H1 (cell line): ENCODE measurements at regions not wholly inside any gene's neighbourhood (a gene's known extent, or its start where the extent isn't known, plus 50 kb on each side); places are given as distances from the start of the nearest gene placed in this dataset.

Experiments used
- CTCF ChIA-PET: fragments of 300-600 bp; sonication (Branson Sonifier 250); formaldehyde crosslinking; loops from one replicate; lab custom pipeline; 2021; ENCODE audit not compliant: partially characterized antibody; lab: Charles Lee
- POLR2A ChIA-PET: fragments of 300-600 bp; sonication (Branson Sonifier 250); formaldehyde crosslinking; loops from one replicate; lab custom pipeline; 2021; ENCODE audit warnings: inconsistent platforms; ENCODE audit not compliant: partially characterized antibody; lab: Charles Lee
- DNase-seq, 2 experiments: peaks; one replicate each; pipeline versions ENCODE4 v3.0.0 to v3.0.0-alpha.2; 2010 to 2022; ENCODE audit warnings: low spot score in 2 of 2, low read depth in 1 of 2, mixed read lengths in 1 of 2
- FAIRE-seq: peaks from 2 replicates; lab custom pipeline; 2011; peaks lifted over from hg19 to GRCh38; lab: Jason Lieb, UNC
- H2AFZ ChIP-seq: 2 replicates; pipeline ENCODE4 v1.8.1; 2012; ENCODE audit warnings: low read length, inconsistent platforms
- H2AK5ac ChIP-seq: 2 replicates; pipeline ENCODE4 v1.6.1; 2013; ENCODE audit warnings: low read depth, low read length
- H2BK120ac ChIP-seq: replicated peaks from 2 replicates; pipeline ENCODE3; 2013; ENCODE audit warnings: low read depth, low read length, inconsistent platforms
- H2BK12ac ChIP-seq: 2 replicates; pipeline ENCODE4 v1.6.1; 2013; ENCODE audit warnings: low read depth, low read length
- H2BK15ac ChIP-seq: 2 replicates; pipeline ENCODE4 v1.6.1; 2013; ENCODE audit warnings: low read length
- H2BK20ac ChIP-seq: 2 replicates; pipeline ENCODE4 v1.6.1; 2013; ENCODE audit warnings: low read length
- H2BK5ac ChIP-seq: 2 replicates; pipeline ENCODE4 v1.6.1; 2013; ENCODE audit warnings: low read depth, low read length
- H3K14ac ChIP-seq: 2 replicates; pipeline ENCODE4 v1.6.1; 2013; ENCODE audit warnings: inconsistent platforms; ENCODE audit not compliant: insufficient read length
- H3K18ac ChIP-seq: 2 replicates; pipeline ENCODE4 v1.6.1; 2013; ENCODE audit warnings: low read length; ENCODE audit errors: extremely low read depth
- H3K23ac ChIP-seq: 2 replicates; pipeline ENCODE4 v1.6.1; 2013; ENCODE audit warnings: inconsistent platforms; ENCODE audit not compliant: insufficient read length
- H3K23me2 ChIP-seq: 2 replicates; pipeline ENCODE4 v1.6.1; 2013; ENCODE audit warnings: low read depth, low read length
- H3K27ac ChIP-seq: 2 replicates; pipeline ENCODE4 v1.6.1; 2011; ENCODE audit warnings: low read depth, low read length, inconsistent platforms
- H3K27me3 ChIP-seq, 4 experiments: replicated peaks in 1 of 4; 1 replicate in 1 of 4; 2 replicates in 3 of 4; pipeline versions ENCODE4 v1.6.1 to v1.8.1; 2011 to 2013; ENCODE audit warnings: low read length in 3 of 4, mild to moderate bottlenecking in 3 of 4, inconsistent platforms in 2 of 4, mixed read lengths in 2 of 4, moderate library complexity in 1 of 4; ENCODE audit not compliant: control insufficient read depth in 3 of 4, insufficient read depth in 3 of 4; ENCODE audit errors: extremely low read depth in 1 of 4
- H3K36me3 ChIP-seq, 4 experiments: 2 replicates each; pipeline versions ENCODE4 v1.6.1 to v1.8.1; 2011 to 2013; ENCODE audit warnings: mild to moderate bottlenecking in 4 of 4, low read length in 3 of 4, moderate library complexity in 2 of 4, control low read depth in 1 of 4, inconsistent platforms in 1 of 4; ENCODE audit not compliant: insufficient read depth in 4 of 4, control insufficient read depth in 2 of 4
- H3K4ac ChIP-seq: replicated peaks from 2 replicates; pipeline ENCODE3; 2013; ENCODE audit warnings: low read length, low read depth, mixed read lengths, inconsistent platforms; ENCODE audit not compliant: insufficient read length
- H3K4me1 ChIP-seq, 4 experiments: replicated peaks in 1 of 4; 1 replicate in 1 of 4; 2 replicates in 3 of 4; pipeline versions ENCODE4 v1.6.1 to v1.8.1; 2011 to 2013; ENCODE audit warnings: low read length in 3 of 4, inconsistent platforms in 2 of 4, mixed read lengths in 1 of 4; ENCODE audit not compliant: insufficient read depth in 4 of 4, control insufficient read depth in 3 of 4
- H3K4me2 ChIP-seq, 2 experiments: 2 replicates each; pipeline versions ENCODE4 v1.6.1 to v1.8.1; 2011 to 2013; ENCODE audit warnings: low read depth in 2 of 2, low read length in 2 of 2, control low read depth in 1 of 2, inconsistent platforms in 1 of 2, mild to moderate bottlenecking in 1 of 2; ENCODE audit not compliant: insufficient read depth in 1 of 2
- H3K4me3 ChIP-seq, 4 experiments: fragments of 200-600, 300-600 bp in 1 of 4; sonication (generic), shearing (Covaris generic), sonication (Bioruptor Twin) in 1 of 4; 2 replicates each; pipeline versions ENCODE4 v1.5.1 to v1.8.1; 2011 to 2016; ENCODE audit warnings: low read length in 4 of 4, low read depth in 3 of 4, control low read depth in 2 of 4, inconsistent platforms in 2 of 4, mild to moderate bottlenecking in 2 of 4, mixed read lengths in 1 of 4, moderate library complexity in 1 of 4; ENCODE audit not compliant: insufficient read depth in 2 of 4; ENCODE audit errors: extremely low read depth in 1 of 4
- H3K56ac ChIP-seq: replicated peaks from 2 replicates; pipeline ENCODE3; 2013; ENCODE audit warnings: low read depth, mild to moderate bottlenecking, mixed read lengths, low read length, inconsistent platforms; ENCODE audit not compliant: insufficient read length
- H3K79me1 ChIP-seq: 2 replicates; pipeline ENCODE4 v1.6.1; 2013; ENCODE audit warnings: low read depth, low read length, control low read depth
- H3K79me2 ChIP-seq, 2 experiments: 2 replicates each; pipeline versions ENCODE4 v1.6.1 to v1.8.1; 2012 to 2013; ENCODE audit warnings: low read length in 2 of 2, mild to moderate bottlenecking in 2 of 2, inconsistent platforms in 1 of 2; ENCODE audit not compliant: insufficient read depth in 2 of 2, control insufficient read depth in 1 of 2
- H3K9ac ChIP-seq, 4 experiments: replicated peaks in 1 of 4; 1 replicate in 1 of 4; 2 replicates in 3 of 4; pipeline versions ENCODE4 v1.6.1 to v1.8.1; 2011 to 2013; ENCODE audit warnings: low read depth in 3 of 4, low read length in 3 of 4, control low read depth in 2 of 4, mild to moderate bottlenecking in 2 of 4, moderate library complexity in 2 of 4, inconsistent platforms in 1 of 4; ENCODE audit errors: extremely low read depth in 1 of 4
- H3K9me3 ChIP-seq, 2 experiments: 2 replicates each; pipeline versions ENCODE4 v1.6.1 to v1.8.1; 2012 to 2013; ENCODE audit warnings: mild to moderate bottlenecking in 2 of 2, moderate library complexity in 2 of 2, control low read depth in 1 of 2, inconsistent platforms in 1 of 2, low read depth in 1 of 2, low read length in 1 of 2, mixed read lengths in 1 of 2; ENCODE audit not compliant: insufficient read depth in 2 of 2
- H4K20me1 ChIP-seq, 2 experiments: replicated peaks in 1 of 2; 2 replicates each; pipeline versions ENCODE3 to v1.8.1; 2011 to 2013; ENCODE audit warnings: inconsistent platforms in 2 of 2, low read length in 2 of 2, mild to moderate bottlenecking in 1 of 2; ENCODE audit not compliant: insufficient read depth in 2 of 2, control insufficient read depth in 1 of 2
- H4K5ac ChIP-seq: 2 replicates; pipeline ENCODE4 v1.6.1; 2013; ENCODE audit warnings: low read length, low read depth, mixed read lengths, inconsistent platforms; ENCODE audit not compliant: insufficient read length
- H4K8ac ChIP-seq: 2 replicates; pipeline ENCODE4 v1.8.0; 2013; ENCODE audit warnings: mild to moderate bottlenecking, moderate library complexity, low read length, inconsistent platforms; ENCODE audit not compliant: insufficient read depth; ENCODE audit errors: extremely low read depth
- H4K91ac ChIP-seq: replicated peaks from 2 replicates; pipeline ENCODE3; 2013; ENCODE audit warnings: low read length, mixed read lengths, inconsistent platforms; ENCODE audit not compliant: insufficient read length
- KDM4A ChIP-seq: IDR thresholded peaks from one replicate; pipeline ENCODE4 v1.7.1; 2012; ENCODE audit warnings: low read depth, mild to moderate bottlenecking, moderate library complexity, low read length, inconsistent platforms; ENCODE audit not compliant: severe bottlenecking
- NRF1 ChIP-seq: IDR thresholded peaks from 2 replicates; pipeline ENCODE4 v1.6.1; 2011; ENCODE audit warnings: mild to moderate bottlenecking, low read depth, low read length, improper control_type of control experiment
- SRF ChIP-seq: IDR thresholded peaks from 2 replicates; pipeline ENCODE4 v1.6.1; 2011; ENCODE audit warnings: mild to moderate bottlenecking, low read depth, low read length, moderate library complexity
- WGBS, 2 experiments: shearing (Covaris generic) in 1 of 2; methylation state at CpG; one replicate each; pipeline versions ENCODE4 v1.1.6 to v1.1.7; 2013 to 2015; ENCODE audit warnings: low lambda C conversion rate in 2 of 2, mixed read lengths in 2 of 2, inconsistent platforms in 1 of 2, low coverage in 1 of 2, missing lambda C conversion rate in 1 of 2; ENCODE audit not compliant: insufficient replicate concordance in 2 of 2, insufficient coverage in 1 of 2, insufficient read length in 1 of 2; ENCODE audit errors: extremely low coverage in 1 of 2, missing lambda C conversion rate in 1 of 2; 5-methylcytosine and 5-hydroxymethylcytosine counted together

GRCh38 chr5:166317425-166317824 lies 1974.0 kb upstream of the WWC1 start:
- H2AK5ac ChIP-seq, result no peak overlapping the region
- no peak overlapping the region for H2BK12ac ChIP-seq
- H3K27me3 ChIP-seq, result peaks cover 0 to 1% (median 0%) of the 10 kb centered on the region in 4 experiments; a peak in 1 of 7 replicates
- no peak overlapping the region for H2BK5ac ChIP-seq
- no peak overlapping the region for H3K4ac ChIP-seq
- no peak overlapping the region for H3K4me2 ChIP-seq
- H3K14ac ChIP-seq, result no peak overlapping the region
- no peaks in the 10 kb centered on the region for H3K79me1 ChIP-seq
- no peaks in the 10 kb centered on the region for H4K20me1 ChIP-seq
- TF ChIP-seq NRF1, result no peak
- TF ChIP-seq SRF, result no peak
- no peak for TF ChIP-seq KDM4A
- H3K4me1 ChIP-seq, result peaks cover 0 to 18% (median 5%) of the 10 kb centered on the region in 4 experiments; a peak in 5 of 7 replicates
- no peak for FAIRE-seq
- no peaks in the 10 kb centered on the region for H3K36me3 ChIP-seq
- H3K9me3 ChIP-seq, result no peaks in the 10 kb centered on the region
- no peak overlapping the region for H3K18ac ChIP-seq
- H2BK15ac ChIP-seq, result no peak overlapping the region
- H4K8ac ChIP-seq, result no peak overlapping the region
- H3K79me2 ChIP-seq, result no peaks in the 10 kb centered on the region
- H3K27ac ChIP-seq, result no peak overlapping the region
- ChIA-PET POLR2A (no interaction called here), CTCF (interaction anchor here (1.0 kb wide), 1 partner anchor 11 kb away, joined by 3 read pairs; no protein-coding TSS in a partner anchor)
- no peak overlapping the region for H3K4me3 ChIP-seq
- no peak overlapping the region for H3K56ac ChIP-seq
- H2BK20ac ChIP-seq, result no peak overlapping the region
- no peaks in the 10 kb centered on the region for H3K23me2 ChIP-seq
- DNase-seq, result no peak
- H4K91ac ChIP-seq, result no peak overlapping the region
- H2AFZ ChIP-seq, result peak overlapping the region; percentile 62; the same call in 1 of the 2 replicates
- 90% methylated on average over 7 of the region's 7 CpGs; no CpG with 5 or more reads in 1 of the 2 experiments for WGBS, 2 experiments
- no peak overlapping the region for H2BK120ac ChIP-seq
- no peak overlapping the region; a peak in 1 of 7 replicates for H3K9ac ChIP-seq
- no peak overlapping the region for H4K5ac ChIP-seq
- H3K23ac ChIP-seq, result no peak overlapping the region
